NT2/D1 (cell line): ENCODE measurements at regions not wholly inside any gene's neighbourhood (a gene's known extent, or its start where the extent isn't known, plus 50 kb on each side); places are given as distances from the start of the nearest gene placed in this dataset.

ENCODE experiments used
- SUZ12 ChIP-seq: IDR thresholded peaks from 2 replicates; pipeline ENCODE4 v1.6.1; 2011; ENCODE audit not compliant: insufficient read length, insufficient read depth; ENCODE audit errors: extremely low read depth
- ZNF274 ChIP-seq: IDR thresholded peaks from 2 replicates; pipeline ENCODE4 v1.6.1; 2011; ENCODE audit warnings: mild to moderate bottlenecking, low read depth, low read length

- no peak for TF ChIP-seq ZNF274
- no peak for TF ChIP-seq SUZ12
These were observed 501.8 kb downstream of the CD83 start for GRCh38 chr6:14619419-14619781.
